Activated CD4-positive, alpha-beta memory T cell treated with anti-CD3 and anti-CD28 coated beads for 36 hours (primary cell): ENCODE measurements at regions not wholly inside any gene's neighbourhood (a gene's known extent, or its start where the extent isn't known, plus 50 kb on each side); places are given as distances from the start of the nearest gene placed in this dataset.

Experiments used
- CTCF ChIA-PET: fragments of 350-600 bp; sonication (Branson Sonifier 250); formaldehyde crosslinking; loops from one replicate; lab custom pipeline; 2021; ENCODE audit warnings: antibody characterized with exemption, inconsistent platforms; lab: Charles Lee
- POLR2A ChIA-PET: fragments of 350-600 bp; sonication (Branson Sonifier 250); formaldehyde crosslinking; loops from one replicate; lab custom pipeline; 2021; ENCODE audit warnings: antibody characterized with exemption; lab: Charles Lee
- DNase-seq: peaks from one replicate; pipeline ENCODE4 v3.0.0-alpha.2; 2020
- H3K27ac Mint-ChIP-seq: one replicate; pipeline ENCODE4 v1.8.0; 2021; ENCODE audit warnings: mixed read lengths
- H3K27me3 Mint-ChIP-seq: one replicate; pipeline ENCODE4 v1.8.0; 2021; ENCODE audit warnings: mixed read lengths
- H3K36me3 Mint-ChIP-seq: one replicate; pipeline ENCODE4 v1.8.0; 2021; ENCODE audit warnings: mixed read lengths
- H3K4me1 Mint-ChIP-seq: one replicate; pipeline ENCODE4 v1.8.0; 2021; ENCODE audit warnings: low read depth, mixed read lengths
- H3K4me3 Mint-ChIP-seq: one replicate; pipeline ENCODE4 v1.8.0; 2021; ENCODE audit warnings: mild to moderate bottlenecking, mixed read lengths
- H3K9me3 Mint-ChIP-seq: one replicate; pipeline ENCODE4 v1.8.0; 2021; ENCODE audit warnings: mixed read lengths
- intact Hi-C: fragments of 100-400 bp; cut with micrococcal nuclease; formaldehyde crosslinking; loops from one replicate; pipeline ENCODE4 v1.15.1; 2023

- ChIA-PET POLR2A (no interaction called here), CTCF (no interaction called here)
- Mint-ChIP-seq H3K27ac (no peak overlapping the region), H3K4me1 (no peaks in the 10 kb centered on the region), H3K9me3 (no peaks in the 10 kb centered on the region), H3K4me3 (no peak overlapping the region), H3K36me3 (no peaks in the 10 kb centered on the region), H3K27me3 (peaks cover 1% of the 10 kb centered on the region)
- no peak for DNase-seq
- intact Hi-C loops: no loop called here
Observed at GRCh38 chr5:7012057-7012456, 298.8 kb downstream of the TENT4A start.

GRCh38 chr5:7014611-7015010 is 301.4 kb downstream of the TENT4A start:
- intact Hi-C loops: no loop called here
- Mint-ChIP-seq H3K27ac (no peak overlapping the region), H3K4me1 (no peaks in the 10 kb centered on the region), H3K27me3 (peaks cover 1% of the 10 kb centered on the region), H3K9me3 (no peaks in the 10 kb centered on the region), H3K4me3 (no peak overlapping the region), H3K36me3 (no peaks in the 10 kb centered on the region)
- POLR2A ChIA-PET: no interaction called here
- CTCF ChIA-PET: no interaction called here
- DNase-seq: no peak

- peaks cover 1% of the 10 kb centered on the region for H3K27me3 Mint-ChIP-seq
- peaks cover 4% of the 10 kb centered on the region for H3K9me3 Mint-ChIP-seq
- POLR2A ChIA-PET: no interaction called here
- no peak overlapping the region for H3K4me3 Mint-ChIP-seq
- H3K4me1 Mint-ChIP-seq: no peaks in the 10 kb centered on the region
- no peaks in the 10 kb centered on the region for H3K36me3 Mint-ChIP-seq
- intact Hi-C loops: no loop called here
- CTCF ChIA-PET: no interaction called here
- no peak overlapping the region for H3K27ac Mint-ChIP-seq
- DNase-seq: no peak
Observed at GRCh38 chr5:7015586-7016256, 302.5 kb downstream of the TENT4A start.

GRCh38 chr5:7016999-7017747 is 303.9 kb downstream of the TENT4A start:
- H3K9me3 Mint-ChIP-seq: peaks cover 17% of the 10 kb centered on the region
- intact Hi-C loops: no loop called here
- H3K27ac Mint-ChIP-seq: no peak overlapping the region
- peaks cover under 1% of the 10 kb centered on the region for H3K36me3 Mint-ChIP-seq
- CTCF ChIA-PET: no interaction called here
- POLR2A ChIA-PET: no interaction called here
- no peak overlapping the region for H3K4me3 Mint-ChIP-seq
- DNase-seq: no peak
- peaks cover 1% of the 10 kb centered on the region for H3K27me3 Mint-ChIP-seq
- H3K4me1 Mint-ChIP-seq: no peaks in the 10 kb centered on the region

GRCh38 chr5:7018198-7018597 is 305.0 kb downstream of the TENT4A start:
- intact Hi-C loops: no loop called here
- Mint-ChIP-seq H3K9me3 (peaks cover 28% of the 10 kb centered on the region), H3K4me3 (no peak overlapping the region), H3K36me3 (peaks cover 4% of the 10 kb centered on the region), H3K27me3 (peaks cover 1% of the 10 kb centered on the region), H3K4me1 (no peaks in the 10 kb centered on the region), H3K27ac (no peak overlapping the region)
- POLR2A ChIA-PET: no interaction called here
- no peak for DNase-seq
- CTCF ChIA-PET: no interaction called here

- POLR2A ChIA-PET: no interaction called here
- Mint-ChIP-seq H3K4me3 (no peak overlapping the region), H3K27ac (no peak overlapping the region), H3K9me3 (peaks cover 30% of the 10 kb centered on the region), H3K4me1 (no peaks in the 10 kb centered on the region), H3K27me3 (peaks cover 1% of the 10 kb centered on the region), H3K36me3 (peaks cover 5% of the 10 kb centered on the region)
- no peak for DNase-seq
- CTCF ChIA-PET: no interaction called here
- intact Hi-C loops: no loop called here
Observed at GRCh38 chr5:7018601-7019000, 305.4 kb downstream of the TENT4A start.

GRCh38 chr5:7036192-7036835 is 323.1 kb downstream of the TENT4A start:
- peaks cover 2% of the 10 kb centered on the region for H3K27me3 Mint-ChIP-seq
- intact Hi-C loops: no loop called here
- no peak for DNase-seq
- no peak overlapping the region for H3K27ac Mint-ChIP-seq
- no peaks in the 10 kb centered on the region for H3K36me3 Mint-ChIP-seq
- H3K4me1 Mint-ChIP-seq: no peaks in the 10 kb centered on the region
- CTCF ChIA-PET: no interaction called here
- no peaks in the 10 kb centered on the region for H3K9me3 Mint-ChIP-seq
- H3K4me3 Mint-ChIP-seq: no peak overlapping the region
- POLR2A ChIA-PET: no interaction called here

GRCh38 chr5:7039074-7039473 is 325.8 kb downstream of the TENT4A start:
- DNase-seq: no peak
- POLR2A ChIA-PET: no interaction called here
- Mint-ChIP-seq H3K4me1 (no peaks in the 10 kb centered on the region), H3K36me3 (no peaks in the 10 kb centered on the region), H3K4me3 (no peak overlapping the region), H3K27ac (no peak overlapping the region), H3K27me3 (peaks cover 2% of the 10 kb centered on the region), H3K9me3 (no peaks in the 10 kb centered on the region)
- intact Hi-C loops: no loop called here
- CTCF ChIA-PET: no interaction called here

- no peaks in the 10 kb centered on the region for H3K36me3 Mint-ChIP-seq
- no peak overlapping the region for H3K4me3 Mint-ChIP-seq
- no peak for DNase-seq
- intact Hi-C loops: no loop called here
- no peak overlapping the region for H3K27ac Mint-ChIP-seq
- ChIA-PET POLR2A (no interaction called here), CTCF (no interaction called here)
- no peaks in the 10 kb centered on the region for H3K4me1 Mint-ChIP-seq
- no peaks in the 10 kb centered on the region for H3K27me3 Mint-ChIP-seq
- no peaks in the 10 kb centered on the region for H3K9me3 Mint-ChIP-seq
Observed at GRCh38 chr5:7040111-7040510, 326.9 kb downstream of the TENT4A start.

- Mint-ChIP-seq H3K27me3 (no peaks in the 10 kb centered on the region), H3K36me3 (no peaks in the 10 kb centered on the region), H3K27ac (no peak overlapping the region), H3K4me1 (no peaks in the 10 kb centered on the region), H3K9me3 (no peaks in the 10 kb centered on the region), H3K4me3 (no peak overlapping the region)
- ChIA-PET CTCF (no interaction called here), POLR2A (no interaction called here)
- DNase-seq: no peak
- intact Hi-C loops: no loop called here
Observed at GRCh38 chr5:7043797-7044196, 330.6 kb downstream of the TENT4A start.

GRCh38 chr5:7047511-7048261 is 334.5 kb downstream of the TENT4A start:
- Mint-ChIP-seq H3K27ac (no peak overlapping the region), H3K4me1 (no peaks in the 10 kb centered on the region), H3K9me3 (no peaks in the 10 kb centered on the region), H3K36me3 (no peaks in the 10 kb centered on the region), H3K27me3 (no peaks in the 10 kb centered on the region), H3K4me3 (no peak overlapping the region)
- intact Hi-C loops: no loop called here
- CTCF ChIA-PET: no interaction called here
- DNase-seq: no peak
- POLR2A ChIA-PET: no interaction called here

- no peak for DNase-seq
Observed at GRCh38 chr5:7050986-7051385, 337.8 kb downstream of the TENT4A start.

More at GRCh38 chr5:7050986-7051385, 337.8 kb downstream of the TENT4A start:
- Mint-ChIP-seq H3K9me3 (no peaks in the 10 kb centered on the region), H3K27me3 (no peaks in the 10 kb centered on the region), H3K4me1 (no peaks in the 10 kb centered on the region), H3K27ac (no peak overlapping the region), H3K4me3 (no peak overlapping the region), H3K36me3 (no peaks in the 10 kb centered on the region)
- intact Hi-C loops: no loop called here
- POLR2A ChIA-PET: no interaction called here
- CTCF ChIA-PET: no interaction called here
